Left lobe of liver (tissue), 2 donors: ENCODE measurements at regions not wholly inside any gene's neighbourhood (a gene's known extent, or its start where the extent isn't known, plus 50 kb on each side); places are given as distances from the start of the nearest gene placed in this dataset.
A peak's percentile ranks its signal among the peaks of the same experiment; 100 is the strongest.
"Not testable (repeated sequence)": the region's sequence is repeated elsewhere in the genome, so short reads cannot be mapped to it uniquely, and the experiment has no call there.

Experiments used
- ATAC-seq: fragments of 200-7000 bp; cut with Tn5 transposase; one replicate; pipeline ENCODE4 v1.9.1; 2020; ENCODE audit warnings: mild to moderate bottlenecking, moderate library complexity
- DNase-seq: peaks from one replicate; pipeline ENCODE4 v3.0.0-alpha.2; 2020; ENCODE audit warnings: low spot score
- donor health status: DM: no; HTN: no; CAD: no; lungs with moderate emphysema.
- donor health status: DM: no; HTN: yes; CAD: no.

DNA sequence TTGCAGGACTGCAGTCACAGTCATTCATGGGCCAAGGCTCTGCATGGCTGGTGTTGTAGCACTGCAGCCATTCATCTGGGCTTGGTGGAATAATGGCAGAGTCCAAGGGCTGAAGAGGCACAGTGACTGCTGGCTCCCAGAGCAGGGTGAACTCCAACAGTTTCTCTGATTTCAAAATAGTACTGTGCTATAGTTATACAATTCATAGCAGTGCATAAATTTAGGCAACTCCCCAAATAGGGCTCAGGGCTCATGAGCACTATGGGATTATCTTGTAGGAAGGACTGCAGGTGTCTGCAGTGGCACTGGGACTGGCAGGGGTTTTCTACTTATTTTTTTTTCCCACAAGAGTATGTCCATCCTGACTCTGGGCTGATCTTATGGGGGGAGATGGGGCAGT is 642.5 kb upstream of the SGCD start:
- DNase-seq (no peak), ATAC-seq (no peak)

DNA sequence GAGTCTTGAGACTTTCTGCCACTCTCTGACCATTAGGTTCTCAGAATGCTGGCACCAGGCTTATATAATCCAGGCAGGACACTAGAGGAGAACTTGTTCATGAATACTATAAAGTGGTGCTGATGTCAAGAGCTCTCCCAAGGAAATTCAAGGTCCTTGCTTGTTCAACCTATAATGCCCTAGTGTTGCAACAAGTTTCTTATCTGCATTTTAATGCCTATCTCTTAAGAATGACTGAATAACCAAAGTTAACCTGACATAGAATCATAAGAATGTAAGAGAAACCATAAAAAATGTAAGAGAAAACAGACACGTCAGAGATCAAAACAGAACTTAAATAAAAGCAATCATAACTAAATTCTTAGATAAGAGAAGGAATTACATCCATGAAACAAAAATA is 640.8 kb upstream of the SGCD start:
- ATAC-seq (no peak), DNase-seq (no peak)

DNA sequence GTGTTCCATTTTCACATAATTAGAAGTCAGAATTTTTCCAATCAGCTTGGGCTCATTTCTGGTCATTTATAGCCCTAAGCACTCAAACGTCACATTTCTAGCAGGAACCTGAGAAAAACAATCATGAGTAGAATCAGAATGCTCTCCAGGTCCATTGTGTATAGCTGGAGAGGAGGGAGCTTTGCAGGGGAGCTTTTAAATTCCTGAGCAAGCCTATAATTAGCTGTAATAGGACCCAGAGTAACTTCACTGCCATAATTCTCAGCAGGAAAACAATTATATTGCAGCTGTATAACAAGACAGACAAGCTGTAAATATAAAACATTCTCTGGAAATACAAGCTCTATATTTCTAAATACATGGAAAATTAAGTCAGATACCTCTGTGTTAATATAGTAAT is 637.6 kb upstream of the SGCD start:
- ATAC-seq (no peak), DNase-seq (no peak)

DNA sequence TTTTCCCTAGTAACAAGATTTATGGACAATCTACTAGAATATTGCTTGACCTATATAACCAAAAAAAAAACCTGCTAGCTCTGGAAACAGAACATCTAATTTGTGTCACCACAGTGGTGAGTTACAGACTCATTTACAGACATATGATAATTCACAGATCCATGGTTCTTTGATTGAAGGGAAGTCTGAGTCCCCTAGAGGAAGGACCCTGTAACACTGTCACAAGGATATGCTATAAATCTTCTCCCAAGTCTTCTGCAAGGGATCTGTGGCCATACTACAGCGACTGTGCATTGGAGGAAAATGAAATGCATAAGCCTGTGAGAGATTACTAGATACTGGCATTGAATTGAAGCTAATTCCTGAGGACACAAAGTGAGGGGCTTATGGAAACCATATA is 630.6 kb upstream of the SGCD start:
- no peak for ATAC-seq
- DNase-seq, result no peak

DNA sequence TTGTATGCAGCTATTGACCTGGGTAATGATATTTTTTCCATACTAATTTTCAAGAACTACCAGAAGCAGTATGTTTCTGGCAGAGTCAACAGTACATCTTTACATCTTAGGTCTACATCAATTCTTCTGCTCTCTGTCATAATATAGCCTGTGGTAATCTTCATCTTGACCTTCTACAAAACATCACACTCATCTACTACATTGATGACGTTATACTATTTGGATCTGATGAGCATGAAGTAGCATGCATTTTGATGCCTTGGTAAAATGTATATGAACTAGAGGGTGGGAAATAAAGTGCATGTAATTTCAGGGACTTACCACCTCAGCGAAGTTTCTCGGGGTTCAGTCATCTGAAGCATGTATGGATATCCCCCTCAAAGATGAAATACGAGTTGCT is 629.7 kb upstream of the SGCD start:
- ATAC-seq, result no peak
- no peak for DNase-seq

DNA sequence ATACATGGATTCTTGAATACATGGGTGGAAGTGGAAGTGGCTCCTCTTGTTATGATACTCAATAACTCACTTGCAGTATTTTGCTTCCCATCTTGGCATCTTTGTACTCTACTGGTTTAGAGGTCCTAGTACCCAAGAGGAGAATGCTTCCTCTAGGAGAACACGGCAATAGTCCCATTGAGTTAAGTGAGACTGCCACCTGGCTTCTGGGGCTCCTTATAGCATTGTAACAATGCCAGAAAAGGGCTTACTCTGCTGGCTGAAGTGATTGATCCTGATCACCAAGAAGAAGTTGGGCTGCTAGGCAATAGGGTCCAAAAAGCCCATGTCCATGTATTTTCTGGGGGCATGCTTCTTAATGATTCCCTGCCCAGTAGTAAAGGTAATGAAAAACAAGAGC is 627.6 kb upstream of the SGCD start:
- no peak for ATAC-seq
- no peak for DNase-seq

DNA sequence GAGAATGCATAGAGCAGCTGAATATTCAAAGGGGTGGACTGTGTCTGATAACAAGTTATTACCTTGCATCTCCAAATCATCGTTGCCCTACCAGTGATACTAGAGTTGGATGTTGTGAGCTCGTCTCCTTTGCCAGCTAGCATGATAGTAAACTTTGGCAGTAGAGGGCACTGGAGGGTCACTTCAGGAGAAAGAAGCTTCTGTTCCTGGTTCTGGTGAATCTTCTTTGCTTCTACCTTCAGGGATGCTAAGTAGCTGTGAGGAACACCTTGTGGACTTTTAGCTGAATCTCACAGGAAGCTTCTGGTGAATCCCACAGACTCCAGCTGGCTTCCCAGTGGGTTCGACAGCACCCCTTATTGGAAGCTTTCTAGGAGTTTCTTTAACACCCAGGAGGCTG is 626.6 kb upstream of the SGCD start:
- DNase-seq (no peak), ATAC-seq (no peak)

DNA sequence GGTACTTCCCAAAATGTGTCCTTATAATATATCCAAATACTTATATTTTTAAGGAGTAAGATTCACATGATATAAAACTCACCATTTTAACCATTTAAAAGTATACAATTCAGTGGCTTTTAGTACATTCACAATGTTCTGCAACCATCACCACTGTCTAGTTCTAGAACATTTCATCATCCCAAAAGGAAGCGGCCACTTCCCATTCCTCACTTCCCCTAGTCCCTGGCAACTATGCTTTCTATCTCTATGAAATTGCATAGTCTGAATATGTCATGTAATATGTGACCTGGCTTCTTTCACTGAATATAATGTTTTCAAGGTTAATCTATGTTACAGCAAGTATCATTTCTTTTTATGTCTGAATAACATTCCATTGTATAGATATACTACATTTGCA is 615.1 kb upstream of the SGCD start:
- DNase-seq (no peak), ATAC-seq (no peak)

DNA sequence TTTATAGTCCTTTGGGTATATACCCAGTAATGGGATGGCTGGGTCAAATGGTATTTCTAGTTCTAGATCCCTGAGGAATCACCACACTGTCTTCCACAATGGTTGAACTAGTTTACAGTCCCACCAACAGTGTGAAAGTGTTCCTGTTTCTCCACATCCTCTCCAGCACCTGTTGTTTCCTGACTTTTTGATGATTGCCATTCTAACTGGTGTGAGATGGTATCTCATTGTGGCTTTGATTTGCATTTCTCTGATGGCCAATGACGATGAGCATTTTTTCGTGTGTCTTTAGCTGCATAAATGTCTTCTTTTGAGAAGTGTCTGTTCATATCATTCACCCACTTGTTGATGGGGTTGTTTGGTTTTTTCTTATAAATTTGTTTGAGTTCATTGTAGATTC is 612.5 kb upstream of the SGCD start:
- ATAC-seq, DNase-seq: not testable (repeated sequence)

DNA sequence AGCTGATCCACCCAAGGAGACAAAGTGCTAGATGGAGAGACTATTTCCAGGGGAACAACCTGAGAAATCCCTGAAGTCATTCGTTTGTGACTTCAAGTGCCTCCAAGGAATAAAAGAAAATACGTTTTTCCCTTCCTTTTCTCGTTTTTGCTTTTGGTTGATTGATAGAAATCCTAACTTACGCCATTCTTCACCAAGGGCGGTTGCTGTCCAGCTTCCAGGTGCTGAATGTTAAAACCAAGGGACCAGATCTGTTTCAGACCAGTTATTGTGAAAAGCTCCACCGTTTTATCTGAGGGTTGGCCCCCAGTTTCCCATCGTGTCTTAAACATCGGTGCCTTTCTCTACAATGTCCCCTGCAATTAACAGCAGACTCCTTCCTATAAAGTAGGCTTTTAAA is 600.7 kb upstream of the SGCD start:
- no peak for DNase-seq
- ATAC-seq, result peak; percentile 27

DNA sequence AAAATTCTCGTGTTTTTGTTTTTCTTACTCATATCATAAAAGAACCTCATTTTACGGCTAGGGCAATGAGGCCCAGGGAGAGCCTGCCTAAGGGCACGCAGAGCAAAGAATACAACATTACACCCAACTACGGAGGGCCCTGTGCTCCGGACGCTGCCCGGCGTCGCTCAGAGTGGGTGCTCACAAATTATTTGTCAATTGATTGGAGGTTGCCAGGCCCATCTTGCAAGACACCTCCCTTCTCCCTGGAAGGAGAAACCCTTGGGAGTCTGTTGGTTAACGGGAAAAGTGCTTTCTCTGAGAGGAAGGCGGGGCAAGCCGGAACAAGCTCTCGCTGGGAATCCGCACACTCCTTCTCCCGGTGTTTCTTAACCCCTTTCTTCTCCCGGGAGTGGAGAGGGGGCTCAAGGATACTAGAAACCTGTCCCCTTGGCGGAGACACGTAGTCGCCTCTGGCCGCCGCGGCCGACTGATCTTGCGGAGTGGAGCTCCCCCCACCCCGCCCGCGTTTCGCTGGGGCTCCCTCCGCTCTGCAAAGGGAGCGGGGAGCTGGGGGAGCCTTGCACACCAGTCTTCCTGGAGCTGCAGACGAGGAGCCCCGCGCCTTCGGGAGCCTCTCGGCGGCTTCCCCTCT is 599.3 kb upstream of the SGCD start:
- DNase-seq, result no peak
- no peak for ATAC-seq

DNA sequence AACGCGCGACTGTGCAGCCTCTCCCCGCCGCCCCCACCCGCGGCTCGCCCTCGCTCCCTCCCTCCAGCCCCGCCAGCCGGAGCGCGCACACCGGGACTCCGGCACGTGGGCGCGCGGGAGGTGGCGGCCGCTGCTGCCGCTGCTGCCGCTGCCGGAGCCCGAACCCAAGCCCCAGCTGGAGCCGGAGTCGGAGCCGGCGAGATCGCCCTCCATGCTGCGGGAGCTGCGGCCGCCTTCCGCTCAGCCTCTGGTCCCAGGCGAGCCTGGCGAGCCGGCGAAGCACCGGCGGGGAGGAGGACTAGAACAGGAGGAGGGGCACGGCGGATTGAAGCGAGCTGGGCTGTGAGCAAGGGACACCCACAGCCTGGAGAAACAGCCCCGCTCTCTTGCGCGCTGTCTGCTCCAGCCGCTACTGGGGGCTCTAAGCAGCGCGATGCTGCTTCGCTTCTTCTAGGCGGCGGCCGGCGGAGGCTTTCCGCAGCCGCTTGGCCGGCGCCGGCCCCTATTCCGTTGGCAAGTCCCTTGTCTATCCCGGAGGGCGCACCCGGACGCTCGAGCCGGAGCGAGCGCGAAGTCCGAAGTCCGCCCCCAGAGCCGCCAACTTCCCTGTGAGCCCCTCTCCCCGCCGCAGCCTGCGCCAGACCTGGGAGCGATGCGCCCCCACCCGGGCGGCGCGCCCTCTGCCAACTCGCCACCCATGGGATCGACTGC is 598.7 kb upstream of the SGCD start:
- ATAC-seq, result peak; percentile 92
- peak; percentile 47 for DNase-seq

DNA sequence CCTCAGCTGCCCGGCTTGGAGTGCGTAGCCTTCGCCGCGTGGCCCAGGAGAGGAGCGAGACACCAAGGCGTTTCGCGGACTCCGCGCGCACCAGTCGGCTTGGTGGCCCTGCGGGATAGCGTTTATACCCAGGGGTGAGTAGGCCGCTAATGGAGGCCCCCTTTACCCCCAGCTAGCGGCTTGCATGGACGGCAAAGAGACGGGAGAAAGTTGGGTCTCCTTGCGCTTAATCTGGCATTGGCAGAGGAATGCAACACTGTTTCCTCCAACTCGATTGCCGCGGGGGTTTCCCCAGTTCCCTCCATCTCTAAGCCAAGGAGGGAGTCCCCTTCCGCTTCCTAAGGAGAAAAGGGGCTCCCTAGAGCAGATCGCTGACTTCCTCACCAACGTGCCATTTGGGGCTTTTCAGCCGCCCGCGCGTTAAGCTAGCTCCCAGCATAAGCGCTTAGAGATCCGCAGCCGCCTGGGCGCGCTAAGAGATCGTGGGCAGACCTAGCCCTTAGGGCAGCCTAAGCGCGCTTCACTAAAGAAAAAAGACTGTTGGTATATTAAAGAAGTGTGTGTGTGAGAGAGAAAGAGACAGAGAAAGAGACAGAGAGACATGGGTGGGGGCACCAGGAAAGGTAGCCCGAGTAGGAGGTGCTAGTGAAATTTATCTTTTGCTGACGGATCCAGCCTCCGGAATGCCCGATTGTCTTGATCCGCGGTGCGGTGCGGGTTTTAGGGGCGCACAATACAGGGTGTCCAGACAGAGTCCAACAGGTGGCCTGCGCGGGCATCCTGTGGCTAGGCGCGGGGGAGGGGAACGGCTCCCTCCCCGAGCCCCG is 597.9 kb upstream of the SGCD start:
- ATAC-seq (no peak), DNase-seq (no peak)

DNA sequence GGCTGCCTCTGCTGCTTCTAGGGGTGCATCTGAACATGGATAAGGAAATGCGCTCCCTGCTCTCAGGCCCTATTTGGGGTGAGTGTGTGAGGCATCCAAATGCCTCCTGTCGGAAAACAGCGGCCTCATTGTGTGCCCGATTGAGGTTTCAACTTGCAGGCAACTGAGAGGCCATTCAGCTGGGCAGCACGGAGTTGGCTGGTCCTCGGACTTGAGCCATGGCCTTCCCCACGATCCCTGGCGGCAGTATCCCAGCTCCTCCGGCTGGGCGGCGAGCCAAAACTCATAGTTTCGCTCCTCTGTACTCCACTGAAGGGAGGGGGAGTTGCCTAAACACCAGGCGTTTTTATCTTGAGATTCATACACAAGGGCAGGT is 597.3 kb upstream of the SGCD start:
- DNase-seq (no peak), ATAC-seq (peak; percentile 17)

DNA sequence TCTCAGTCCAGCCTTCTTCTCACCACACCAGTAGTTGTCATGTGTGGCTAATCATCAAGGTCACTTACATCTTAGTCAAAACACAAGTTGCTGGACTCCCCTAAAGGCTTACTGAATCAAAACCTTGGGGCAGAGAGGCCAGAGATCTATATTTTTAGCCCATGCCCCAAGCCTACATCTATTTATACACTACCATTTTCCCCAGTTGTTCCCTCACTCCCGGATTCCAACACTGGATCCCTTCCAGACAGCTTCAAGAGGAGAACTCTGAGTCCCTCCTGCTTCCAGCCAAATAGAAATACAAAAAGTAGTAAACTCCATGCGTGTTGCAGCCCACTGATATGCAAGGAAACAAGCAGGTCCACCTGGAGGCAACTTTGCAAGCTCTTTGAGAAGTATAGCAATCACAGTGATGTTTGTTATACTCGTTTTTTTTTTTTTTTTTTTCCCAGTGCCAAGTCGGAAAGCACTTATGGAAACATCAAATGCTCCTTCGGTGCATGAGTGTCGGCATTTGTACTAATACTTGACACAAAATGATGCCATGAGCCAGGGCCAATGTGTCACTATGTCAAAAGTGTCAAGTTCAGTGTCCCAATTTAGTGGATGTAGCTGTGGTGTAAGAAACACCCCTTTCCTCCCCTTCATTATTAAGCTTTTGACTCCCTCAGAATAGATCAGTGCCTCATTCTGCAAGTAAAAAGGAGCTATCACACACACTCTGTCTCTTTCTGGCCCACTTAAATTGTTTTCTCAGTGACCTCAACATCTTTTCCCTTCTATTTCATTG is 594.2 kb upstream of the SGCD start:
- no peak for ATAC-seq
- no peak for DNase-seq

DNA sequence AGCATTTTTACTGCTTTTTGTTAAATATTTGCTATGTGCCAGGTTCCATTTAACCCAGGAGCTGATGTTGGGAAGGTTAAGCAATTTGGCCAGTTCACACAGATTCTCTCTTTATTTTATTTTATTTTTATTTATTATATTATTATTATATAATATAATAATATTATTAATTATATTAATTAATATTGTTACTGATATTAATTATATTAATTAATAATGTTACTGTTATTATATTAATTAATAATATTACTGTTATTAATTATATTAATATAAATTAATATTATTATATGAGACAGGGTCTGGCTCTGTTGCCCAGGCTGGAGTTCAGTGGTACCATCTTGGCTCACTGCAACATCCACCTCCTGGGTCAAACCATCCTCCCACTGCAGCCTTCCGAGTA is 593.0 kb upstream of the SGCD start:
- DNase-seq, result no peak
- no peak for ATAC-seq

DNA sequence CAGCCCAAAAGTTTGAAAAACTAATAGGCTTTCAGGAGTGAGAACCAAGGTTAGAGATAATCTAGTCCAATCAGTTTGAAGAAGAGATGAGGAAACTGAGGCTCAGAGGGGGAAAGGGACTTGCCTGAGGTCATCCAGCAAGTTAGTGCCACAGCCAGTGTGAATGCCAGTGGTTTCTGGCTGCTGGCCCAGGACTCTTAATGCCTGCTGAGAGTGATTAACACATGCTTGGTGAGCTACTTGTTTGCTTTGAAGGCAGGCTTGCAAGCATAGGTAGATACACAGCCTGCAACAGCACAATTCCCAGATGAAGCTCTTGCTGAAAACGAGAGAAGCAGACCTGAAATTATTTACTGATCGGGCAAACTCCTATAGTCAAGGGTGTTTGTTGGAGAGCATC is 591.6 kb upstream of the SGCD start:
- ATAC-seq (no peak), DNase-seq (no peak)

DNA sequence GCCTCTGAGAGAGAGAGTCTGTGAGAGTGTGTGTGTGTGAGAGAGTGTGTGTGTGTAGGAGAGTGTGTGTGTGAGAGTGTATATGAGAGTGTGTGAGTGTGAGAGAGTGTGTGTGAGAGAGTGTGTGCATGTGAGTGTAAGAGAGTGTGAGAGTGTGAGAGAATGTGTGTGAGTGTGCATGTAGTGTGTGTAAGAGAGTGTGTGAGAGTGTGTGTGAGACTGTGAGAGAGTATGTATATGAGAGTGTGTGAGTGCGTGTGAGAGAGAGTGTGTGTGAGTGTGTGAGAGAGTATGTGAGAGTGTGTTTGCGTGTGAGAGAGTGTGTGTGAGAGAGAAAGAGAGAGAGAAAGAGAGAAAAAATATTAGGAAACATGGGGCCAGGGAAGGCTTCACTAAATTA is 588.3 kb upstream of the SGCD start:
- DNase-seq, result no peak
- ATAC-seq, result no peak

DNA sequence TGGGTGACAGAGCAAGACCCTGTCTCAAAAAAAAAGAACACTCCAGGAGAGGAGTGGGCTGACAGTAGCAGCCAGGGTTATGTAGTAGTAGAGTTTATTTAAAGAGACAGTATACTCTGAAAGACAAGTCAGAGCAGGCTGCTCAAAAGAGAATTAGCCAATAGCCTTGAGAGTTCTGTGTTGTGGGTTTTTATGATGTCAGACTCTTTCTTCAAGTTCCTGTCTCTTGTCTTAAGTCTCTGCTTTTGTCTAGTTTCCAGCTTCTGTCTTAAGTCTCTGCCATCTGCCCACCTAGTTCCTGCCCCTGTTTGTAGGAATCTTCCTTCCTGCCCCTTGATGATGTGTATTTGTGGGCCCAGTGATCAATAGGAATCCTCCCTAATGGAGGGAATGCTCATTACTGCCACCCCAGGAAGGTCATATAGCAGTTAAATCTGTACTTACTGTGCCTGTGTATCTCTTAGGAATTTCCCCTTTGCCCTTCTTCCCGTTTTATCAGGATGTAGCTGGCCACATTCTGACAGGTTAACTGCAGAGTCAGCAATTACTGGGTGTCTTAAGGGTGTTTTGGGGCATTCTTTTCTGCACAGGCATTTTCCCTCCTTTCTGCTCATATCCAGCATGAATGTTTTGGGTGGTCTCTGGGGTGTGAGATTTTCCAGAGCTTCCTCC is 580.5 kb upstream of the SGCD start:
- no peak for ATAC-seq

DNA sequence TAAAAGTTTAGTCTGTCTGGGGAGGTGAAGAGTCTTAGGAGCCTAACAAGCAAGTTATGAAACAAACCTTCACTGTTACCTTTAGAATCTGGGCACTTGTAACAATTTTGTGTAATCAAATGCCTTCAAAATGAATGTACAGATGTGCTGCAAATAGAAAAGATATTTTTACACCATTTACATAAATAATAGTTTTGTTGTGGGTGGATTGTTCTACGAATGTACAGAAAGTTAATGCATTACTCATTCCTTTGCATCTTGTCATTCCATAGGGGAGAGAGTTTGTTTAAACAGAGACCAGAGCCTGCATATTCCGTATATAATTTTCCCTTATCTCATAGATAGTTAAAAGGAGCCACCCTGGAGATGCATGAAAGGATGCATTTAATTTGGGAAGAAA is 576.9 kb upstream of the SGCD start:
- ATAC-seq (no peak), DNase-seq (no peak)

More for the DNA sequence above, 580.5 kb upstream of the SGCD start:
- no peak for DNase-seq

DNA sequence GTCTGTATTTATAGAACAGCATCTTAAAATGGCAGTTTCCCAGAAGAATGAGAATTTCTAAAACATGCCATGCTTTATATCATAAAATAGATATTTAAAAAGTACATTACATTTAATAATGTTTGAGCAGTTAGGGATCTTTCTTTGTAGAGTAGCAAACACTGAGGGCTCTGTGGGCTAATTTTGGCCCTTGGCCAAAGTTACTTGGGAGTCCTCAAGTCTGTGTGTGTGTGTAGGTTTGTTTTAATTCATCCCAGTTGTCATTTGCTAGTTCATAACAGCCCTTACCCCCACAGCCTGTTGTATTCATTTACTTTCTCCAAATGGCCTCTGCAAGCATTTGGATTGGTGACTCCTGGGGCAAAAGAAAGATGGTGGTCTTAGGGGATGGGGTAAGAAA is 576.4 kb upstream of the SGCD start:
- no peak for ATAC-seq
- DNase-seq, result no peak
